GM23338 (cell line): ENCODE measurements at regions not wholly inside any gene's neighbourhood (a gene's known extent, or its start where the extent isn't known, plus 50 kb on each side); places are given as distances from the start of the nearest gene placed in this dataset.

ENCODE experiments used
- ATAC-seq: fragments of 200-7000 bp; cut with Tn5 transposase; 3 replicates; pipeline ENCODE4 v1.9.1; 2020
- DNase-seq: peaks from one replicate; pipeline ENCODE4 v3.0.0-alpha.2; 2015; ENCODE audit warnings: low spot score
- H2AFZ ChIP-seq: fragments of 200-600 bp; sonication (generic); 2 replicates; pipeline ENCODE4 v1.8.0; 2016; ENCODE audit warnings: antibody characterized with exemption, mild to moderate bottlenecking, moderate library complexity
- H3F3A ChIP-seq: fragments of 200-600 bp; sonication (generic); replicated peaks from 2 replicates; pipeline ENCODE4 v1.8.0; 2017; ENCODE audit warnings: antibody characterized with exemption, mixed run types, low read depth
- H3K27ac ChIP-seq: fragments of 200-600 bp; sonication (generic); 2 replicates; pipeline ENCODE4 v1.6.1; 2016; ENCODE audit warnings: low read depth
- H3K27me3 ChIP-seq: fragments of 200-600 bp; sonication (generic); 2 replicates; pipeline ENCODE4 v1.8.0; 2016; ENCODE audit warnings: mild to moderate bottlenecking, mixed run types, moderate library complexity; ENCODE audit not compliant: insufficient read depth
- H3K36me3 ChIP-seq: fragments of 200-600 bp; sonication (generic); 2 replicates; pipeline ENCODE4 v1.8.0; 2016; ENCODE audit warnings: mild to moderate bottlenecking; ENCODE audit not compliant: insufficient read depth
- H3K4me1 ChIP-seq: fragments of 200-600 bp; sonication (generic); 2 replicates; pipeline ENCODE4 v1.8.0; 2016; ENCODE audit warnings: mild to moderate bottlenecking, moderate library complexity; ENCODE audit not compliant: insufficient read depth
- H3K4me2 ChIP-seq: fragments of 200-600 bp; sonication (generic); 2 replicates; pipeline ENCODE4 v1.7.1; 2017; ENCODE audit warnings: mixed run types
- H3K4me3 ChIP-seq: fragments of 200-600 bp; sonication (generic); 2 replicates; pipeline ENCODE4 v1.6.1; 2016; ENCODE audit warnings: mixed run types
- H3K79me2 ChIP-seq: fragments of 200-600 bp; sonication (generic); replicated peaks from 2 replicates; pipeline ENCODE4 v1.8.0; 2017; ENCODE audit warnings: mild to moderate bottlenecking; ENCODE audit not compliant: insufficient read depth
- H3K9me2 ChIP-seq: fragments of 200-600 bp; sonication (generic); 2 replicates; pipeline ENCODE4 v1.8.0; 2017; ENCODE audit not compliant: insufficient read depth
- H4K20me1 ChIP-seq: fragments of 200-600 bp; sonication (generic); replicated peaks from 2 replicates; pipeline ENCODE4 v1.8.0; 2017; ENCODE audit warnings: mild to moderate bottlenecking; ENCODE audit not compliant: insufficient read depth
- H3K27ac Mint-ChIP-seq: 2 replicates; pipeline ENCODE4 v1.8.0; 2020; ENCODE audit warnings: inconsistent platforms, mild to moderate bottlenecking, moderate library complexity, mixed read lengths
- H3K27me3 Mint-ChIP-seq: 3 replicates; pipeline ENCODE4 v1.8.0; 2022; ENCODE audit warnings: low read depth, mild to moderate bottlenecking, moderate library complexity, mixed read lengths, inconsistent platforms; ENCODE audit not compliant: insufficient read depth, poor library complexity
- H3K36me3 Mint-ChIP-seq: 3 replicates; pipeline ENCODE4 v1.8.0; 2021; ENCODE audit warnings: low read depth, mild to moderate bottlenecking, inconsistent platforms, moderate library complexity, mixed read lengths
- H3K4me1 Mint-ChIP-seq: 3 replicates; pipeline ENCODE4 v1.8.0; 2020; ENCODE audit warnings: mild to moderate bottlenecking, inconsistent platforms, mixed read lengths
- H3K4me3 Mint-ChIP-seq: 3 replicates; pipeline ENCODE4 v1.8.0; 2021; ENCODE audit warnings: moderate library complexity, mild to moderate bottlenecking, inconsistent platforms, mixed read lengths
- H3K9me3 Mint-ChIP-seq: 3 replicates; pipeline ENCODE4 v1.8.0; 2020; ENCODE audit warnings: moderate library complexity, mild to moderate bottlenecking, inconsistent platforms, mixed read lengths
- CREB1 ChIP-seq: fragments of 250-450 bp; sonication (Bioruptor Pico); IDR thresholded peaks from 2 replicates; pipeline ENCODE4 v1.5.0; 2020; ENCODE audit warnings: low read depth, mild to moderate bottlenecking, moderate library complexity
- JUNB ChIP-seq: IDR thresholded peaks from one replicate; pipeline ENCODE4 v1.6.1; 2016; ENCODE audit warnings: antibody characterized with exemption; ENCODE audit not compliant: unreplicated experiment
- NANOG ChIP-seq: IDR thresholded peaks from 2 replicates; pipeline ENCODE4 v1.6.1; 2016; ENCODE audit warnings: antibody characterized with exemption, borderline replicate concordance
- POLR2AphosphoS5 ChIP-seq: IDR thresholded peaks from 2 replicates; pipeline ENCODE4 v1.6.1; 2016; ENCODE audit warnings: antibody characterized with exemption, low read depth
- ZNF114 ChIP-seq: fragments of 250-450 bp; sonication (Bioruptor Pico); IDR thresholded peaks from 2 replicates; pipeline ENCODE4 v1.5.0; 2020; ENCODE audit warnings: mild to moderate bottlenecking, moderate library complexity
- ZNF462 ChIP-seq: fragments of 250-450 bp; sonication (Bioruptor Pico); IDR thresholded peaks from 2 replicates; pipeline ENCODE4 v1.5.0; 2020; ENCODE audit warnings: mild to moderate bottlenecking, moderate library complexity
- TF ChIP-seq, protein P1 (sequence below): IDR thresholded peaks from 2 replicates; pipeline ENCODE4 v1.6.1; 2016; ENCODE audit warnings: antibody characterized with exemption
- TF ChIP-seq, protein P2 (sequence below), 2 experiments: fragments of 200-600 bp in 1 of 2; sonication (generic) in 1 of 2; conservative IDR thresholded peaks; 2 replicates each; pipeline versions ENCODE4 v1.5.1 to v1.6.1; 2016 to 2017; ENCODE audit warnings: antibody characterized with exemption in 2 of 2, low read depth in 2 of 2, mild to moderate bottlenecking in 2 of 2, moderate library complexity in 1 of 2

GRCh38 chr6:82074556-82074955 lies 173.0 kb downstream of the IBTK start:
- no peak for TF ChIP-seq ZNF114 (CRISPR knock-in tag)
- no peak for TF ChIP-seq JUNB
- TF ChIP-seq NANOG: no peak
- TF ChIP-seq, protein P1, sequence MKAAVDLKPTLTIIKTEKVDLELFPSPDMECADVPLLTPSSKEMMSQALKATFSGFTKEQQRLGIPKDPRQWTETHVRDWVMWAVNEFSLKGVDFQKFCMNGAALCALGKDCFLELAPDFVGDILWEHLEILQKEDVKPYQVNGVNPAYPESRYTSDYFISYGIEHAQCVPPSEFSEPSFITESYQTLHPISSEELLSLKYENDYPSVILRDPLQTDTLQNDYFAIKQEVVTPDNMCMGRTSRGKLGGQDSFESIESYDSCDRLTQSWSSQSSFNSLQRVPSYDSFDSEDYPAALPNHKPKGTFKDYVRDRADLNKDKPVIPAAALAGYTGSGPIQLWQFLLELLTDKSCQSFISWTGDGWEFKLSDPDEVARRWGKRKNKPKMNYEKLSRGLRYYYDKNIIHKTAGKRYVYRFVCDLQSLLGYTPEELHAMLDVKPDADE: no peak
- TF ChIP-seq, protein P2, sequence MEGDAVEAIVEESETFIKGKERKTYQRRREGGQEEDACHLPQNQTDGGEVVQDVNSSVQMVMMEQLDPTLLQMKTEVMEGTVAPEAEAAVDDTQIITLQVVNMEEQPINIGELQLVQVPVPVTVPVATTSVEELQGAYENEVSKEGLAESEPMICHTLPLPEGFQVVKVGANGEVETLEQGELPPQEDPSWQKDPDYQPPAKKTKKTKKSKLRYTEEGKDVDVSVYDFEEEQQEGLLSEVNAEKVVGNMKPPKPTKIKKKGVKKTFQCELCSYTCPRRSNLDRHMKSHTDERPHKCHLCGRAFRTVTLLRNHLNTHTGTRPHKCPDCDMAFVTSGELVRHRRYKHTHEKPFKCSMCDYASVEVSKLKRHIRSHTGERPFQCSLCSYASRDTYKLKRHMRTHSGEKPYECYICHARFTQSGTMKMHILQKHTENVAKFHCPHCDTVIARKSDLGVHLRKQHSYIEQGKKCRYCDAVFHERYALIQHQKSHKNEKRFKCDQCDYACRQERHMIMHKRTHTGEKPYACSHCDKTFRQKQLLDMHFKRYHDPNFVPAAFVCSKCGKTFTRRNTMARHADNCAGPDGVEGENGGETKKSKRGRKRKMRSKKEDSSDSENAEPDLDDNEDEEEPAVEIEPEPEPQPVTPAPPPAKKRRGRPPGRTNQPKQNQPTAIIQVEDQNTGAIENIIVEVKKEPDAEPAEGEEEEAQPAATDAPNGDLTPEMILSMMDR (conservative IDR thresholded peaks at IDR 0.05; ENCODE audit: low read depth in 2 of 2): no peak
- no peak for TF ChIP-seq CREB1
- no peak for TF ChIP-seq POLR2AphosphoS5
- TF ChIP-seq ZNF462 (CRISPR knock-in tag): no peak
- no peaks in the 10 kb centered on the region for H4K20me1 ChIP-seq
- no peaks in the 10 kb centered on the region; the same call in 1 of the 2 replicates for H3K4me1 ChIP-seq
- no peaks in the 10 kb centered on the region for H3F3A ChIP-seq
- no peak overlapping the region for H3K4me2 ChIP-seq
- Mint-ChIP-seq H3K9me3 (no peaks in the 10 kb centered on the region), H3K27me3 (no peaks in the 10 kb centered on the region), H3K27ac (no peak overlapping the region), H3K36me3 (no peaks in the 10 kb centered on the region), H3K4me1 (peaks cover 6% of the 10 kb centered on the region), H3K4me3 (no peak overlapping the region)
- H3K79me2 ChIP-seq: no peaks in the 10 kb centered on the region
- no peak overlapping the region for H3K4me3 ChIP-seq
- no peaks in the 10 kb centered on the region for H3K27me3 ChIP-seq
- no peak overlapping the region for H2AFZ ChIP-seq
- DNase-seq (peak; percentile 32), ATAC-seq (no peak)
- H3K9me2 ChIP-seq: peaks cover 7% of the 10 kb centered on the region; the same call in 1 of the 2 replicates
- no peaks in the 10 kb centered on the region for H3K36me3 ChIP-seq
- no peak overlapping the region for H3K27ac ChIP-seq
